Peyer's patch (tissue), 4 donors: ENCODE measurements at regions not wholly inside any gene's neighbourhood (a gene's known extent, or its start where the extent isn't known, plus 50 kb on each side); places are given as distances from the start of the nearest gene placed in this dataset.

Source experiments
- POLR2A ChIP-seq, 2 donors: fragments of 450-650 bp; IDR thresholded peaks; one replicate each; pipeline ENCODE4 v1.5.1; 2017; ENCODE audit warnings: antibody characterized with exemption in 2 of 2, mild to moderate bottlenecking in 2 of 2, moderate library complexity in 2 of 2
- TF ChIP-seq, protein P1 (sequence below), 6 experiments: fragments of 450-650 bp in 4 of 6; fragments of 200-600 bp in 2 of 6; sonication (generic) in 1 of 6; IDR thresholded peaks; one replicate each; pipeline ENCODE4 v1.5.1; 2017 to 2019; ENCODE audit warnings: antibody characterized with exemption in 6 of 6, mild to moderate bottlenecking in 3 of 6, moderate library complexity in 1 of 6

DNA sequence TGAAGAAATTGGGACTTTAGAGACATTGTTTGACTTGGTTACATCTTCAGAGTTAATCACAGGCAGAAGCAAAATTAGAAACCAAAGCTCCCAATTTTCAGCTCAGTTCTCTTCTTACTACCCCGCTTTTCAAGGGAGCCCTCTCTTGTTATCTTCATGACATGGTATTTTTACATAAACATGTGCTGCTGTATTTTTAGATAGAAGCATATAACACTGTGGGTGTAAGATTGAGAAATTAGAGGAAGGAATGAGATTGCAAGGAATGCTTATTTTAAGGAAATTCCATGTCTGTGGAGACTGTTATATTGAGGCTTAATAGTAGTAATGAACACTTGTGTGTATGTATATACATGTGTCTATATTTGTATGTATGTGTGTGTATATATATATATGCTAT is 401.6 kb downstream of the TMEM232 start:
- TF ChIP-seq, protein P1, sequence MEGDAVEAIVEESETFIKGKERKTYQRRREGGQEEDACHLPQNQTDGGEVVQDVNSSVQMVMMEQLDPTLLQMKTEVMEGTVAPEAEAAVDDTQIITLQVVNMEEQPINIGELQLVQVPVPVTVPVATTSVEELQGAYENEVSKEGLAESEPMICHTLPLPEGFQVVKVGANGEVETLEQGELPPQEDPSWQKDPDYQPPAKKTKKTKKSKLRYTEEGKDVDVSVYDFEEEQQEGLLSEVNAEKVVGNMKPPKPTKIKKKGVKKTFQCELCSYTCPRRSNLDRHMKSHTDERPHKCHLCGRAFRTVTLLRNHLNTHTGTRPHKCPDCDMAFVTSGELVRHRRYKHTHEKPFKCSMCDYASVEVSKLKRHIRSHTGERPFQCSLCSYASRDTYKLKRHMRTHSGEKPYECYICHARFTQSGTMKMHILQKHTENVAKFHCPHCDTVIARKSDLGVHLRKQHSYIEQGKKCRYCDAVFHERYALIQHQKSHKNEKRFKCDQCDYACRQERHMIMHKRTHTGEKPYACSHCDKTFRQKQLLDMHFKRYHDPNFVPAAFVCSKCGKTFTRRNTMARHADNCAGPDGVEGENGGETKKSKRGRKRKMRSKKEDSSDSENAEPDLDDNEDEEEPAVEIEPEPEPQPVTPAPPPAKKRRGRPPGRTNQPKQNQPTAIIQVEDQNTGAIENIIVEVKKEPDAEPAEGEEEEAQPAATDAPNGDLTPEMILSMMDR (IDR thresholded peaks at IDR 0.05): no peak
- TF ChIP-seq POLR2A (IDR thresholded peaks at IDR 0.05): no peak
